Caco-2 (cell line): ENCODE measurements at regions not wholly inside any gene's neighbourhood (a gene's known extent, or its start where the extent isn't known, plus 50 kb on each side); places are given as distances from the start of the nearest gene placed in this dataset.
A peak's percentile ranks its signal among the peaks of the same experiment; 100 is the strongest.
"Not testable (repeated sequence)": the region's sequence is repeated elsewhere in the genome, so short reads cannot be mapped to it uniquely, and the experiment has no call there.

Experiments
- BruUV-seq: library from RNA; stranded (reverse); fragments of 400-500 nt; replicated peaks from 2 replicates; lab custom pipeline; 2021; lab: Mats Ljungman, UMichigan
- CTCF ChIA-PET: fragments of 300-600 bp; sonication (Branson Sonifier 250); formaldehyde crosslinking; loops from one replicate; lab custom pipeline; 2022; ENCODE audit warnings: antibody characterized with exemption; lab: Charles Lee
- POLR2A ChIA-PET: fragments of 300-600 bp; sonication (Branson Sonifier 250); formaldehyde crosslinking; loops from one replicate; lab custom pipeline; 2022; ENCODE audit warnings: antibody characterized with exemption; lab: Charles Lee
- DNase-seq, 2 experiments: peaks; one replicate each; pipeline versions ENCODE4 v3.0.0 to v3.0.0-alpha.2; 2020 to 2022
- H3K27me3 ChIP-seq: replicated peaks from 2 replicates; pipeline ENCODE4 v1.6.0; 2011; ENCODE audit warnings: low read length; ENCODE audit not compliant: control insufficient read depth, insufficient read depth
- H3K36me3 ChIP-seq: 2 replicates; pipeline ENCODE4 v1.5.1; 2011; ENCODE audit warnings: low read length; ENCODE audit not compliant: control insufficient read depth, insufficient read depth
- H3K4me1 ChIP-seq: fragments of 250-450 bp; sonication (Bioruptor Pico); 2 replicates; pipeline ENCODE4 v1.5.1; 2020; ENCODE audit warnings: mild to moderate bottlenecking
- H3K4me3 ChIP-seq: 2 replicates; pipeline ENCODE4 v1.5.1; 2011; ENCODE audit warnings: low read depth, mild to moderate bottlenecking, control low read depth, low read length
- H3K9me3 ChIP-seq: fragments of 250-450 bp; sonication (Bioruptor Pico); 2 replicates; pipeline ENCODE4 v1.5.1; 2020; ENCODE audit warnings: mild to moderate bottlenecking, moderate library complexity
- H3K27ac Mint-ChIP-seq: one replicate; pipeline ENCODE4 v1.8.0; 2022; ENCODE audit warnings: mixed read lengths; ENCODE audit not compliant: unreplicated experiment
- H3K27me3 Mint-ChIP-seq: one replicate; pipeline ENCODE4 v1.8.0; 2022; ENCODE audit warnings: mixed read lengths; ENCODE audit not compliant: insufficient read depth, unreplicated experiment
- H3K36me3 Mint-ChIP-seq: one replicate; pipeline ENCODE4 v1.8.0; 2022; ENCODE audit warnings: mild to moderate bottlenecking, mixed read lengths; ENCODE audit not compliant: insufficient read depth, unreplicated experiment
- H3K4me1 Mint-ChIP-seq: one replicate; pipeline ENCODE4 v1.8.0; 2022; ENCODE audit warnings: low read depth, mixed read lengths; ENCODE audit not compliant: unreplicated experiment
- H3K4me3 Mint-ChIP-seq: one replicate; pipeline ENCODE4 v1.8.0; 2022; ENCODE audit warnings: mild to moderate bottlenecking, moderate library complexity, mixed read lengths; ENCODE audit not compliant: unreplicated experiment
- H3K9me3 Mint-ChIP-seq: one replicate; pipeline ENCODE4 v1.8.0; 2022; ENCODE audit warnings: mixed read lengths; ENCODE audit not compliant: unreplicated experiment
- intact Hi-C: fragments of 100-400 bp; cut with micrococcal nuclease; formaldehyde crosslinking; loops from one replicate; pipeline ENCODE4 v1.10.0; 2022; ENCODE audit not compliant: unreplicated experiment
- TF ChIP-seq, protein P1 (sequence below), 2 experiments: fragments of 200-600 bp in 1 of 2; IDR thresholded peaks; 1 replicate in 1 of 2; 2 replicates in 1 of 2; pipeline versions ENCODE4 v1.5.1 to v1.8.0; 2011 to 2022; ENCODE audit warnings: antibody characterized with exemption in 1 of 2, control low read depth in 1 of 2, inconsistent platforms in 1 of 2, low read depth in 1 of 2, low read length in 1 of 2, mild to moderate bottlenecking in 1 of 2, moderate library complexity in 1 of 2; ENCODE audit not compliant: insufficient read depth in 1 of 2, severe bottlenecking in 1 of 2, unreplicated experiment in 1 of 2

- DNase-seq = peak; percentile 73 to 87
- BruUV-seq = no TSS peak
- TF ChIP-seq, protein P1, sequence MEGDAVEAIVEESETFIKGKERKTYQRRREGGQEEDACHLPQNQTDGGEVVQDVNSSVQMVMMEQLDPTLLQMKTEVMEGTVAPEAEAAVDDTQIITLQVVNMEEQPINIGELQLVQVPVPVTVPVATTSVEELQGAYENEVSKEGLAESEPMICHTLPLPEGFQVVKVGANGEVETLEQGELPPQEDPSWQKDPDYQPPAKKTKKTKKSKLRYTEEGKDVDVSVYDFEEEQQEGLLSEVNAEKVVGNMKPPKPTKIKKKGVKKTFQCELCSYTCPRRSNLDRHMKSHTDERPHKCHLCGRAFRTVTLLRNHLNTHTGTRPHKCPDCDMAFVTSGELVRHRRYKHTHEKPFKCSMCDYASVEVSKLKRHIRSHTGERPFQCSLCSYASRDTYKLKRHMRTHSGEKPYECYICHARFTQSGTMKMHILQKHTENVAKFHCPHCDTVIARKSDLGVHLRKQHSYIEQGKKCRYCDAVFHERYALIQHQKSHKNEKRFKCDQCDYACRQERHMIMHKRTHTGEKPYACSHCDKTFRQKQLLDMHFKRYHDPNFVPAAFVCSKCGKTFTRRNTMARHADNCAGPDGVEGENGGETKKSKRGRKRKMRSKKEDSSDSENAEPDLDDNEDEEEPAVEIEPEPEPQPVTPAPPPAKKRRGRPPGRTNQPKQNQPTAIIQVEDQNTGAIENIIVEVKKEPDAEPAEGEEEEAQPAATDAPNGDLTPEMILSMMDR (IDR thresholded peaks at IDR 0.05; ENCODE audit: insufficient read depth in 1 of 2, low read depth in 1 of 2, low read length in 1 of 2, severe bottlenecking in 1 of 2, unreplicated experiment in 1 of 2) = no peak
- ChIA-PET POLR2A (no interaction called here), CTCF (no interaction called here)
- H3K27me3 ChIP-seq = no peaks in the 10 kb centered on the region
- H3K9me3 ChIP-seq = no peaks in the 10 kb centered on the region
- Mint-ChIP-seq H3K4me1 (no peaks in the 10 kb centered on the region), H3K36me3 (no peaks in the 10 kb centered on the region), H3K4me3 (no peak overlapping the region), H3K9me3 (no peaks in the 10 kb centered on the region), H3K27ac (peak overlapping the region; percentile 66), H3K27me3 (no peaks in the 10 kb centered on the region)
- H3K4me1 ChIP-seq = peaks cover 7% of the 10 kb centered on the region
- intact Hi-C loops = no loop called here
- no peak overlapping the region for H3K4me3 ChIP-seq
- no peaks in the 10 kb centered on the region for H3K36me3 ChIP-seq
Observed at GRCh38 chr16:88264641-88265285, 118.0 kb upstream of the ZNF469 start.

- POLR2A ChIA-PET, DNase-seq, BruUV-seq, CTCF ChIA-PET, H3K9me3 ChIP-seq, H3K36me3 ChIP-seq, H3K4me3 ChIP-seq, H3K4me3 Mint-ChIP-seq, H3K4me1 Mint-ChIP-seq, H3K4me1 ChIP-seq, H3K27me3 ChIP-seq, intact Hi-C loops, H3K27me3 Mint-ChIP-seq, H3K9me3 Mint-ChIP-seq, H3K36me3 Mint-ChIP-seq: not testable (repeated sequence)
- H3K27ac Mint-ChIP-seq = peak overlapping the region; percentile 66
Observed at GRCh38 chr16:88265286-88265938, 117.3 kb upstream of the ZNF469 start.

GRCh38 chr16:88266036-88266435 lies 116.7 kb upstream of the ZNF469 start:
- H3K4me3 ChIP-seq, BruUV-seq, H3K36me3 Mint-ChIP-seq, H3K27ac Mint-ChIP-seq, CTCF ChIA-PET, H3K4me1 Mint-ChIP-seq, H3K27me3 ChIP-seq, H3K27me3 Mint-ChIP-seq, H3K4me3 Mint-ChIP-seq, H3K4me1 ChIP-seq, POLR2A ChIA-PET, H3K36me3 ChIP-seq, H3K9me3 Mint-ChIP-seq, DNase-seq, H3K9me3 ChIP-seq, intact Hi-C loops: not testable (repeated sequence)

- H3K4me1 ChIP-seq, H3K4me3 ChIP-seq, H3K36me3 Mint-ChIP-seq, H3K27me3 Mint-ChIP-seq, H3K36me3 ChIP-seq, intact Hi-C loops, H3K27me3 ChIP-seq, H3K9me3 ChIP-seq, BruUV-seq, DNase-seq, H3K9me3 Mint-ChIP-seq, H3K27ac Mint-ChIP-seq, POLR2A ChIA-PET, CTCF ChIA-PET, H3K4me3 Mint-ChIP-seq, H3K4me1 Mint-ChIP-seq: not testable (repeated sequence)
Observed at GRCh38 chr16:88266935-88267551, 115.7 kb upstream of the ZNF469 start.

GRCh38 chr16:88268186-88268970 lies 114.4 kb upstream of the ZNF469 start:
- intact Hi-C loops, H3K4me1 Mint-ChIP-seq, H3K9me3 ChIP-seq, H3K27me3 Mint-ChIP-seq, H3K4me1 ChIP-seq, H3K27ac Mint-ChIP-seq, POLR2A ChIA-PET, H3K4me3 Mint-ChIP-seq, H3K36me3 Mint-ChIP-seq, H3K36me3 ChIP-seq, CTCF ChIA-PET, DNase-seq, H3K4me3 ChIP-seq, H3K27me3 ChIP-seq, BruUV-seq: not testable (repeated sequence)
- peaks cover 17% of the 10 kb centered on the region for H3K9me3 Mint-ChIP-seq
